Testis (tissue), 2 donors: ENCODE measurements at regions not wholly inside any gene's neighbourhood (a gene's known extent, or its start where the extent isn't known, plus 50 kb on each side); places are given as distances from the start of the nearest gene placed in this dataset.

Experiments
- CTCF ChIP-seq, 3 experiments: fragments of 450-650 bp in 2 of 3; fragments of 200-600 bp in 1 of 3; sonication (generic) in 1 of 3; IDR thresholded peaks; one replicate each; pipeline ENCODE4 v1.5.1; 2016 to 2019; ENCODE audit warnings: antibody characterized with exemption in 3 of 3, mild to moderate bottlenecking in 2 of 3, moderate library complexity in 1 of 3
- POLR2A ChIP-seq: fragments of 450-650 bp; IDR thresholded peaks from one replicate; pipeline ENCODE4 v1.6.1; 2017; ENCODE audit warnings: antibody characterized with exemption, mild to moderate bottlenecking, moderate library complexity

- TF ChIP-seq POLR2A = no peak
- no peak for TF ChIP-seq CTCF (IDR thresholded peaks at IDR 0.05)
These were observed 115.3 kb upstream of the ESR1 start for GRCh38 chr6:151692216-151692615.
